NOMO-1 (cell line): ENCODE measurements at regions not wholly inside any gene's neighbourhood (a gene's known extent, or its start where the extent isn't known, plus 50 kb on each side); places are given as distances from the start of the nearest gene placed in this dataset.
A peak's percentile ranks its signal among the peaks of the same experiment; 100 is the strongest.

Experiments
- DNase-seq, 2 experiments: peaks; one replicate each; lab custom pipeline; 2025; ENCODE audit not compliant: unreplicated experiment in 2 of 2; lab: John Stamatoyannopoulos, UW

- no peak for DNase-seq
These were observed 382.8 kb downstream of the RRAGC start for GRCh38 chr1:38476850-38477178.

- no peak for DNase-seq
These were observed 383.3 kb downstream of the RRAGC start for GRCh38 chr1:38476111-38476849.

- no peak for DNase-seq
These were observed 384.0 kb downstream of the RRAGC start for GRCh38 chr1:38475624-38476005.

GRCh38 chr1:38474738-38475623, 384.6 kb downstream of the RRAGC start:
- peak; percentile 42 to 64 for DNase-seq

- no peak for DNase-seq
These were observed 393.1 kb downstream of the RRAGC start for GRCh38 chr1:38466487-38466886.

- DNase-seq = no peak
These were observed 394.1 kb downstream of the RRAGC start for GRCh38 chr1:38465460-38465859.

- peak in 1 of 2 experiments; percentile 15 for DNase-seq
These were observed 395.4 kb downstream of the RRAGC start for GRCh38 chr1:38464071-38464661.

- no peak for DNase-seq
These were observed 396.5 kb downstream of the RRAGC start for GRCh38 chr1:38463074-38463473.

- no peak for DNase-seq
These were observed 403.1 kb downstream of the RRAGC start for GRCh38 chr1:38456531-38456876.

GRCh38 chr1:38455829-38456530, 403.6 kb downstream of the RRAGC start:
- DNase-seq = no peak

GRCh38 chr1:38454749-38455441, 404.7 kb downstream of the RRAGC start:
- DNase-seq = no peak

- no peak for DNase-seq
These were observed 405.3 kb downstream of the RRAGC start for GRCh38 chr1:38454236-38454635.

GRCh38 chr1:38452246-38452645, 405.7 kb upstream of the POU3F1 start:
- no peak for DNase-seq

GRCh38 chr1:38451541-38451993, 405.0 kb upstream of the POU3F1 start:
- no peak for DNase-seq

GRCh38 chr1:38448893-38449292, 402.3 kb upstream of the POU3F1 start:
- no peak for DNase-seq

- no peak for DNase-seq
These were observed 400.3 kb upstream of the POU3F1 start for GRCh38 chr1:38446936-38447335.

GRCh38 chr1:38444770-38445442, 398.3 kb upstream of the POU3F1 start:
- DNase-seq = no peak

GRCh38 chr1:38444311-38444710, 397.7 kb upstream of the POU3F1 start:
- DNase-seq = no peak

GRCh38 chr1:38440402-38440801, 393.8 kb upstream of the POU3F1 start:
- no peak for DNase-seq

- no peak for DNase-seq
These were observed 390.2 kb upstream of the POU3F1 start for GRCh38 chr1:38436749-38437148.
